ENCODE measurements at regions not wholly inside any gene's neighbourhood (a gene's known extent, or its start where the extent isn't known, plus 50 kb on each side); places are given as distances from the start of the nearest gene placed in this dataset.

DNA sequence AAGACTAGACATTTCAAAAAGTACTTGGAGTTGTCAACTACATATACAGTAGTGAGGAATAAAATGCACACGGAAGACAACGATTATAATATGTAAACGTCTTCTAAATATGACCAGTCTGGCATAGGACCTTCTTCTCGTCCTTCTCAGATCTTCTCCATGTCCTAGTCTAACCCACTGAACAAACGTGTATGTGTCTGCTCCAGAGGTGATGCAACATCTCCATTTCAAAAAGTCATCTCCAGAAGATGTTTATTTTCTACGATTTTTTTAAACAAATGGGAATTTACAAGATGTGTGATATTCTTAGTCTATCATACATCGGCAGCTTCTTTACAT lies 89.9 kb downstream of the GPX5 start:
- TF ChIP-seq, protein P1, sequence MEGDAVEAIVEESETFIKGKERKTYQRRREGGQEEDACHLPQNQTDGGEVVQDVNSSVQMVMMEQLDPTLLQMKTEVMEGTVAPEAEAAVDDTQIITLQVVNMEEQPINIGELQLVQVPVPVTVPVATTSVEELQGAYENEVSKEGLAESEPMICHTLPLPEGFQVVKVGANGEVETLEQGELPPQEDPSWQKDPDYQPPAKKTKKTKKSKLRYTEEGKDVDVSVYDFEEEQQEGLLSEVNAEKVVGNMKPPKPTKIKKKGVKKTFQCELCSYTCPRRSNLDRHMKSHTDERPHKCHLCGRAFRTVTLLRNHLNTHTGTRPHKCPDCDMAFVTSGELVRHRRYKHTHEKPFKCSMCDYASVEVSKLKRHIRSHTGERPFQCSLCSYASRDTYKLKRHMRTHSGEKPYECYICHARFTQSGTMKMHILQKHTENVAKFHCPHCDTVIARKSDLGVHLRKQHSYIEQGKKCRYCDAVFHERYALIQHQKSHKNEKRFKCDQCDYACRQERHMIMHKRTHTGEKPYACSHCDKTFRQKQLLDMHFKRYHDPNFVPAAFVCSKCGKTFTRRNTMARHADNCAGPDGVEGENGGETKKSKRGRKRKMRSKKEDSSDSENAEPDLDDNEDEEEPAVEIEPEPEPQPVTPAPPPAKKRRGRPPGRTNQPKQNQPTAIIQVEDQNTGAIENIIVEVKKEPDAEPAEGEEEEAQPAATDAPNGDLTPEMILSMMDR (conservative IDR thresholded peaks at IDR 0.05; ENCODE audit: low read length): no peak
- TF ChIP-seq EZH2phosphoT487 (IDR thresholded peaks at IDR 0.05; ENCODE audit: borderline replicate concordance): no peak
